K562 (cell line): ENCODE measurements at regions not wholly inside any gene's neighbourhood (a gene's known extent, or its start where the extent isn't known, plus 50 kb on each side); places are given as distances from the start of the nearest gene placed in this dataset.

Source experiments
- BMI1 ChIP-seq: fragments of 150-350 bp; IDR thresholded peaks from 2 replicates; pipeline ENCODE4 v1.6.1; 2014; ENCODE audit warnings: low read length
- CBX3 ChIP-seq, 2 experiments: IDR thresholded peaks; 1 replicate in 1 of 2; 2 replicates in 1 of 2; pipeline ENCODE4 v1.6.1; 2012; ENCODE audit warnings: inconsistent platforms in 2 of 2, low read length in 2 of 2, borderline replicate concordance in 1 of 2, control low read depth in 1 of 2
- ELK3 ChIP-seq: fragments of 450-650 bp; formaldehyde crosslinking; IDR thresholded peaks from 2 replicates; pipeline ENCODE4 v1.4.0; 2020; ENCODE audit warnings: mild to moderate bottlenecking
- KAT7 ChIP-seq: sonication (generic); formaldehyde crosslinking; IDR thresholded peaks from 2 replicates; pipeline ENCODE4 v1.8.0; 2022; ENCODE audit warnings: missing genetic modification reagents, mild to moderate bottlenecking, borderline replicate concordance
- MYC ChIP-seq, 2 experiments: fragments of 250-450 bp in 1 of 2; sonication (Bioruptor Pico) in 1 of 2; IDR thresholded peaks; 2 replicates each; pipeline versions ENCODE4 v1.5.1 to v1.6.1; 2012 to 2021; ENCODE audit warnings: low read depth in 2 of 2, borderline replicate concordance in 1 of 2, improper control_type of control experiment in 1 of 2, low read length in 1 of 2, mild to moderate bottlenecking in 1 of 2, moderate library complexity in 1 of 2
- SAFB2 ChIP-seq: fragments of 200-400 bp; formaldehyde crosslinking; IDR thresholded peaks from 2 replicates; pipeline ENCODE4 v1.6.1; 2018; ENCODE audit warnings: borderline replicate concordance, low read length, low read depth, moderate library complexity; ENCODE audit not compliant: severe bottlenecking
- TAF1 ChIP-seq: IDR thresholded peaks from 2 replicates; pipeline ENCODE4 v1.6.1; 2011; ENCODE audit warnings: mild to moderate bottlenecking, low read length, moderate library complexity; ENCODE audit not compliant: insufficient read depth, control insufficient read depth, severe bottlenecking; ENCODE audit errors: extremely low read depth
- TRIM24 ChIP-seq, 2 experiments: fragments of 450-650 bp; IDR thresholded peaks; 2 replicates each; pipeline ENCODE4 v1.6.1; 2016
- ZBTB43 ChIP-seq: sonication (generic); formaldehyde crosslinking; IDR thresholded peaks from 2 replicates; pipeline ENCODE4 v1.8.0; 2023; ENCODE audit warnings: mild to moderate bottlenecking, missing genetic modification reagents
- TF ChIP-seq, protein P1 (sequence below): fragments of 250-450 bp; sonication (Bioruptor Pico); IDR thresholded peaks from 2 replicates; pipeline ENCODE4 v1.6.1; 2021; ENCODE audit warnings: mild to moderate bottlenecking

- TF ChIP-seq ELK3 (CRISPR knock-in tag) (no peak), KAT7 (no peak), MYC (IDR thresholded peaks at IDR 0.05; ENCODE audit: low read depth, low read length) (no peak), MYC (CRISPR knock-in tag; IDR thresholded peaks at IDR 0.05; ENCODE audit: borderline replicate concordance, low read depth) (no peak), TRIM24 (IDR thresholded peaks at IDR 0.05) (no peak), CBX3 (IDR thresholded peaks at IDR 0.05; ENCODE audit: borderline replicate concordance in 1 of 2, low read length in 2 of 2) (no peak), ZBTB43 (CRISPR knock-in tag) (no peak), SAFB2 (no peak), TAF1 (no peak), BMI1 (no peak)
- TF ChIP-seq, protein P1, sequence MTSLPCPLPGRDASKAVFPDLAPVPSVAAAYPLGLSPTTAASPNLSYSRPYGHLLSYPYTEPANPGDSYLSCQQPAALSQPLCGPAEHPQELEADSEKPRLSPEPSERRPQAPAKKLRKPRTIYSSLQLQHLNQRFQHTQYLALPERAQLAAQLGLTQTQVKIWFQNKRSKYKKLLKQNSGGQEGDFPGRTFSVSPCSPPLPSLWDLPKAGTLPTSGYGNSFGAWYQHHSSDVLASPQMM (CRISPR knock-in tag) = no peak
These were observed 126.2 kb upstream of the SH3BP4 start for GRCh38 chr2:234825616-234826015.
